ENCODE measurements at regions not wholly inside any gene's neighbourhood (a gene's known extent, or its start where the extent isn't known, plus 50 kb on each side); places are given as distances from the start of the nearest gene placed in this dataset.

GRCh38 chr3:144948711-144949110, 977.1 kb downstream of the DIPK2A start:
- Histone ChIP-seq H3K4me3 (ENCODE audit: low read length) (no peak overlapping the region), H3K9me2 (replicated peaks; ENCODE audit: control insufficient read depth, low read length) (no peaks in the 10 kb centered on the region), H4K20me1 (ENCODE audit: control insufficient read depth, insufficient read depth, low read depth, low read length) (no peaks in the 10 kb centered on the region), H3K27ac (ENCODE audit: low read depth, low read length) (no peak overlapping the region), H3K36me3 (ENCODE audit: control insufficient read depth, low read length) (no peaks in the 10 kb centered on the region), H3K9me3 (ENCODE audit: control insufficient read depth, insufficient read depth, low read length) (no peaks in the 10 kb centered on the region), H3K79me2 (ENCODE audit: control insufficient read depth, low read length) (no peaks in the 10 kb centered on the region), H3K4me1 (ENCODE audit: control insufficient read depth, low read length) (no peaks in the 10 kb centered on the region), H3F3A (ENCODE audit: control insufficient read depth, insufficient read depth) (no peaks in the 10 kb centered on the region), H3K27me3 (ENCODE audit: control insufficient read depth, low read length) (no peaks in the 10 kb centered on the region), H3K4me2 (ENCODE audit: low read length) (no peak overlapping the region)
- no peak for TF ChIP-seq EZH2phosphoT487 (IDR thresholded peaks at IDR 0.05; ENCODE audit: borderline replicate concordance, low read length)
- TF ChIP-seq, protein P1, sequence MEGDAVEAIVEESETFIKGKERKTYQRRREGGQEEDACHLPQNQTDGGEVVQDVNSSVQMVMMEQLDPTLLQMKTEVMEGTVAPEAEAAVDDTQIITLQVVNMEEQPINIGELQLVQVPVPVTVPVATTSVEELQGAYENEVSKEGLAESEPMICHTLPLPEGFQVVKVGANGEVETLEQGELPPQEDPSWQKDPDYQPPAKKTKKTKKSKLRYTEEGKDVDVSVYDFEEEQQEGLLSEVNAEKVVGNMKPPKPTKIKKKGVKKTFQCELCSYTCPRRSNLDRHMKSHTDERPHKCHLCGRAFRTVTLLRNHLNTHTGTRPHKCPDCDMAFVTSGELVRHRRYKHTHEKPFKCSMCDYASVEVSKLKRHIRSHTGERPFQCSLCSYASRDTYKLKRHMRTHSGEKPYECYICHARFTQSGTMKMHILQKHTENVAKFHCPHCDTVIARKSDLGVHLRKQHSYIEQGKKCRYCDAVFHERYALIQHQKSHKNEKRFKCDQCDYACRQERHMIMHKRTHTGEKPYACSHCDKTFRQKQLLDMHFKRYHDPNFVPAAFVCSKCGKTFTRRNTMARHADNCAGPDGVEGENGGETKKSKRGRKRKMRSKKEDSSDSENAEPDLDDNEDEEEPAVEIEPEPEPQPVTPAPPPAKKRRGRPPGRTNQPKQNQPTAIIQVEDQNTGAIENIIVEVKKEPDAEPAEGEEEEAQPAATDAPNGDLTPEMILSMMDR (IDR thresholded peaks at IDR 0.05; ENCODE audit: low read depth, low read length, poor library complexity, severe bottlenecking), result no peak

- Histone ChIP-seq H3K4me3 (ENCODE audit: low read length) (no peak overlapping the region), H3K9me3 (ENCODE audit: control insufficient read depth, insufficient read depth, low read length) (no peaks in the 10 kb centered on the region), H3K79me2 (ENCODE audit: control insufficient read depth, low read length) (no peaks in the 10 kb centered on the region), H3F3A (ENCODE audit: control insufficient read depth, insufficient read depth) (no peaks in the 10 kb centered on the region), H3K36me3 (ENCODE audit: control insufficient read depth, low read length) (no peaks in the 10 kb centered on the region), H3K27ac (ENCODE audit: low read depth, low read length) (no peak overlapping the region), H3K9me2 (replicated peaks; ENCODE audit: control insufficient read depth, low read length) (no peaks in the 10 kb centered on the region), H3K27me3 (ENCODE audit: control insufficient read depth, low read length) (no peaks in the 10 kb centered on the region), H3K4me2 (ENCODE audit: low read length) (no peak overlapping the region), H4K20me1 (ENCODE audit: control insufficient read depth, insufficient read depth, low read depth, low read length) (no peaks in the 10 kb centered on the region), H3K4me1 (ENCODE audit: control insufficient read depth, low read length) (no peaks in the 10 kb centered on the region)
- TF ChIP-seq EZH2phosphoT487 (IDR thresholded peaks at IDR 0.05; ENCODE audit: borderline replicate concordance, low read length), result no peak
- TF ChIP-seq, protein P1 (IDR thresholded peaks at IDR 0.05; ENCODE audit: low read depth, low read length, poor library complexity, severe bottlenecking), result no peak
Observed at GRCh38 chr3:144953959-144954358, 982.3 kb downstream of the DIPK2A start.

- no peaks in the 10 kb centered on the region for H4K20me1 ChIP-seq (ENCODE audit: control insufficient read depth, insufficient read depth, low read depth, low read length)
- no peaks in the 10 kb centered on the region for H3K27me3 ChIP-seq (ENCODE audit: control insufficient read depth, low read length)
- H3K79me2 ChIP-seq (ENCODE audit: control insufficient read depth, low read length), result no peaks in the 10 kb centered on the region
- H3K36me3 ChIP-seq (ENCODE audit: control insufficient read depth, low read length), result no peaks in the 10 kb centered on the region
- no peaks in the 10 kb centered on the region for H3K4me1 ChIP-seq (ENCODE audit: control insufficient read depth, low read length)
- no peak overlapping the region for H3K4me3 ChIP-seq (ENCODE audit: low read length)
- H3K9me2 ChIP-seq (replicated peaks; ENCODE audit: control insufficient read depth, low read length), result no peaks in the 10 kb centered on the region
- TF ChIP-seq EZH2phosphoT487 (IDR thresholded peaks at IDR 0.05; ENCODE audit: borderline replicate concordance, low read length), result no peak
- TF ChIP-seq, protein P1 (IDR thresholded peaks at IDR 0.05; ENCODE audit: low read depth, low read length, poor library complexity, severe bottlenecking), result no peak
- no peak overlapping the region for H3K4me2 ChIP-seq (ENCODE audit: low read length)
- H3K9me3 ChIP-seq (ENCODE audit: control insufficient read depth, insufficient read depth, low read length), result no peaks in the 10 kb centered on the region
- no peaks in the 10 kb centered on the region for H3F3A ChIP-seq (ENCODE audit: control insufficient read depth, insufficient read depth)
- no peak overlapping the region for H3K27ac ChIP-seq (ENCODE audit: low read depth, low read length)
Observed at GRCh38 chr3:144957398-144958101, 985.9 kb downstream of the DIPK2A start.

Measured in DOHH2 (cell line).